MM.1S (cell line): ENCODE measurements at regions not wholly inside any gene's neighbourhood (a gene's known extent, or its start where the extent isn't known, plus 50 kb on each side); places are given as distances from the start of the nearest gene placed in this dataset.

ENCODE experiments used
- DNase-seq: peaks from one replicate; pipeline ENCODE4 v3.0.0-alpha.2; 2015
- H2AFZ ChIP-seq: fragments of 300-600 bp; sonication (generic); 2 replicates; pipeline ENCODE4 v1.6.0; 2016; ENCODE audit warnings: antibody characterized with exemption, low read length
- H3F3A ChIP-seq: fragments of 300-600 bp; sonication (generic); 2 replicates; pipeline ENCODE4 v1.6.1; 2016; ENCODE audit warnings: mild to moderate bottlenecking, antibody characterized with exemption, low read length, moderate library complexity, mixed read lengths; ENCODE audit not compliant: insufficient read depth
- H3K27ac ChIP-seq: fragments of 300-600 bp; sonication (generic); 2 replicates; pipeline ENCODE4 v1.5.1; 2016; ENCODE audit warnings: mild to moderate bottlenecking, low read length
- H3K27me3 ChIP-seq: fragments of 300-600 bp; sonication (generic); replicated peaks from 2 replicates; pipeline ENCODE4 v1.6.0; 2016; ENCODE audit warnings: low read length; ENCODE audit not compliant: insufficient read depth
- H3K36me3 ChIP-seq: fragments of 300-600 bp; sonication (generic); replicated peaks from 2 replicates; pipeline ENCODE4 v1.6.1; 2016; ENCODE audit warnings: mild to moderate bottlenecking, low read length, mixed read lengths; ENCODE audit not compliant: insufficient read depth
- H3K4me1 ChIP-seq: fragments of 300-600 bp; sonication (generic); 2 replicates; pipeline ENCODE4 v1.6.1; 2016; ENCODE audit warnings: low read length, mixed read lengths
- H3K4me2 ChIP-seq: fragments of 300-600 bp; sonication (generic); 2 replicates; pipeline ENCODE4 v1.6.0; 2016; ENCODE audit warnings: low read depth, low read length
- H3K4me3 ChIP-seq: fragments of 300-600 bp; sonication (generic); 2 replicates; pipeline ENCODE4 v1.5.1; 2016; ENCODE audit warnings: low read length, mixed read lengths
- H3K79me2 ChIP-seq: fragments of 300-600 bp; sonication (generic); 2 replicates; pipeline ENCODE4 v1.6.1; 2016; ENCODE audit warnings: mixed run types, low read length, mixed read lengths
- H3K9ac ChIP-seq: fragments of 300-600 bp; sonication (generic); 2 replicates; pipeline ENCODE4 v1.6.1; 2016; ENCODE audit warnings: low read length, mixed read lengths
- H3K9me2 ChIP-seq: fragments of 300-600 bp; sonication (generic); replicated peaks from 2 replicates; pipeline ENCODE4 v1.6.1; 2016; ENCODE audit warnings: mild to moderate bottlenecking, low read length, mixed read lengths; ENCODE audit not compliant: insufficient read depth
- H3K9me3 ChIP-seq: fragments of 300-600 bp; sonication (generic); replicated peaks from 2 replicates; pipeline ENCODE4 v1.6.1; 2016; ENCODE audit warnings: mild to moderate bottlenecking, low read length, mixed read lengths; ENCODE audit not compliant: insufficient read depth
- H4K20me1 ChIP-seq: fragments of 300-600 bp; sonication (generic); 2 replicates; pipeline ENCODE4 v1.6.1; 2016; ENCODE audit warnings: mild to moderate bottlenecking, low read length, moderate library complexity, mixed read lengths; ENCODE audit not compliant: insufficient read depth
- CTCF ChIP-seq: fragments of 300-600 bp; sonication (generic); IDR thresholded peaks from 2 replicates; pipeline ENCODE4 v1.5.1; 2016; ENCODE audit warnings: antibody characterized with exemption, low read length, mixed read lengths
- EZH2 ChIP-seq: fragments of 300-600 bp; sonication (generic); optimal IDR thresholded peaks from 2 replicates; pipeline ENCODE3; 2017; ENCODE audit warnings: low read depth, mild to moderate bottlenecking, antibody characterized with exemption, low read length, mixed read lengths
- EZH2phosphoT487 ChIP-seq: fragments of 300-600 bp; sonication (generic); IDR thresholded peaks from 2 replicates; pipeline ENCODE4 v1.6.1; 2018; ENCODE audit warnings: antibody characterized with exemption, low read length

GRCh38 chr18:78140294-78140693 lies 839.3 kb upstream of the SALL3 start:
- Histone ChIP-seq H3K36me3 (no peaks in the 10 kb centered on the region), H3K4me3 (no peak overlapping the region), H3K9me3 (no peaks in the 10 kb centered on the region), H2AFZ (no peak overlapping the region), H3K4me1 (no peaks in the 10 kb centered on the region), H3K4me2 (no peak overlapping the region), H3K9me2 (no peaks in the 10 kb centered on the region), H3K79me2 (no peaks in the 10 kb centered on the region), H3K27me3 (no peaks in the 10 kb centered on the region), H4K20me1 (no peaks in the 10 kb centered on the region), H3F3A (no peaks in the 10 kb centered on the region), H3K27ac (no peak overlapping the region), H3K9ac (no peak overlapping the region)
- no peak for TF ChIP-seq EZH2phosphoT487
- no peak for TF ChIP-seq EZH2
- no peak for TF ChIP-seq CTCF
- DNase-seq, result no peak

GRCh38 chr18:78144669-78145068 lies 834.9 kb upstream of the SALL3 start:
- no peak overlapping the region for H3K9ac ChIP-seq
- no peaks in the 10 kb centered on the region for H3K27me3 ChIP-seq
- H3K79me2 ChIP-seq, result no peaks in the 10 kb centered on the region
- H3K36me3 ChIP-seq, result no peaks in the 10 kb centered on the region
- H3K27ac ChIP-seq, result no peak overlapping the region
- H3F3A ChIP-seq, result no peaks in the 10 kb centered on the region
- no peaks in the 10 kb centered on the region for H4K20me1 ChIP-seq
- H3K4me2 ChIP-seq, result no peak overlapping the region
- no peaks in the 10 kb centered on the region for H3K9me3 ChIP-seq
- H3K9me2 ChIP-seq, result no peaks in the 10 kb centered on the region
- TF ChIP-seq CTCF, result no peak
- no peak for TF ChIP-seq EZH2phosphoT487
- no peak for TF ChIP-seq EZH2
- H3K4me3 ChIP-seq, result no peak overlapping the region
- H3K4me1 ChIP-seq, result no peaks in the 10 kb centered on the region
- H2AFZ ChIP-seq, result no peak overlapping the region
- DNase-seq, result no peak

GRCh38 chr18:78145096-78145495 lies 834.5 kb upstream of the SALL3 start:
- Histone ChIP-seq H3K36me3 (no peaks in the 10 kb centered on the region), H3K4me1 (no peaks in the 10 kb centered on the region), H3K27me3 (no peaks in the 10 kb centered on the region), H3F3A (no peaks in the 10 kb centered on the region), H2AFZ (no peak overlapping the region), H4K20me1 (no peaks in the 10 kb centered on the region), H3K9me2 (no peaks in the 10 kb centered on the region), H3K9me3 (no peaks in the 10 kb centered on the region), H3K27ac (no peak overlapping the region), H3K4me3 (no peak overlapping the region), H3K9ac (no peak overlapping the region), H3K4me2 (no peak overlapping the region), H3K79me2 (no peaks in the 10 kb centered on the region)
- TF ChIP-seq CTCF, result no peak
- DNase-seq, result no peak
